ENCODE measurements at regions not wholly inside any gene's neighbourhood (a gene's known extent, or its start where the extent isn't known, plus 50 kb on each side); places are given as distances from the start of the nearest gene placed in this dataset.

DNA sequence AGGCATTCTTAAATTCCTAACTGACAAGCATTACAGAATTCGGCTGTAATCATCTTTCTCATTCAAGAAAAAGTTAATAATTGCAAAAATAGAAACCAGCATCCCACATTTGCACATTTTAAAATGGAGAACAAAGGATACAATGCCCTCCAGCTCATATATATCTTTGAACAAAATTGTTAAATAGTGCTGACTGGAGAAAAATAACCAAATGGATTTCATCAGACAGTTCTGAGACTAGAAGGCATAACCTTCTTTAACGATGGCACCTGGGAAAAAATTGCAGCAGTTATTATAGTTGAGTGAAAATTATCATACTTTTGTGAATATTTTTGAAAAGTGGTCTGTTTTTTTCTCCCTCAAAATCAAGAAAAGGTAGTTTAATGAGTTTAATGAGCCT is 138.9 kb upstream of the CDH19 start:
- TF ChIP-seq, protein P1, sequence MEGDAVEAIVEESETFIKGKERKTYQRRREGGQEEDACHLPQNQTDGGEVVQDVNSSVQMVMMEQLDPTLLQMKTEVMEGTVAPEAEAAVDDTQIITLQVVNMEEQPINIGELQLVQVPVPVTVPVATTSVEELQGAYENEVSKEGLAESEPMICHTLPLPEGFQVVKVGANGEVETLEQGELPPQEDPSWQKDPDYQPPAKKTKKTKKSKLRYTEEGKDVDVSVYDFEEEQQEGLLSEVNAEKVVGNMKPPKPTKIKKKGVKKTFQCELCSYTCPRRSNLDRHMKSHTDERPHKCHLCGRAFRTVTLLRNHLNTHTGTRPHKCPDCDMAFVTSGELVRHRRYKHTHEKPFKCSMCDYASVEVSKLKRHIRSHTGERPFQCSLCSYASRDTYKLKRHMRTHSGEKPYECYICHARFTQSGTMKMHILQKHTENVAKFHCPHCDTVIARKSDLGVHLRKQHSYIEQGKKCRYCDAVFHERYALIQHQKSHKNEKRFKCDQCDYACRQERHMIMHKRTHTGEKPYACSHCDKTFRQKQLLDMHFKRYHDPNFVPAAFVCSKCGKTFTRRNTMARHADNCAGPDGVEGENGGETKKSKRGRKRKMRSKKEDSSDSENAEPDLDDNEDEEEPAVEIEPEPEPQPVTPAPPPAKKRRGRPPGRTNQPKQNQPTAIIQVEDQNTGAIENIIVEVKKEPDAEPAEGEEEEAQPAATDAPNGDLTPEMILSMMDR (IDR thresholded peaks at IDR 0.05; ENCODE audit: low read depth, low read length, missing control alignments) = no peak
- no peak for DNase-seq (ENCODE audit: extremely low read depth, low read depth)
- no peak overlapping the region for H3K4me3 ChIP-seq (replicated peaks; ENCODE audit: low read depth, low read length)

DNA sequence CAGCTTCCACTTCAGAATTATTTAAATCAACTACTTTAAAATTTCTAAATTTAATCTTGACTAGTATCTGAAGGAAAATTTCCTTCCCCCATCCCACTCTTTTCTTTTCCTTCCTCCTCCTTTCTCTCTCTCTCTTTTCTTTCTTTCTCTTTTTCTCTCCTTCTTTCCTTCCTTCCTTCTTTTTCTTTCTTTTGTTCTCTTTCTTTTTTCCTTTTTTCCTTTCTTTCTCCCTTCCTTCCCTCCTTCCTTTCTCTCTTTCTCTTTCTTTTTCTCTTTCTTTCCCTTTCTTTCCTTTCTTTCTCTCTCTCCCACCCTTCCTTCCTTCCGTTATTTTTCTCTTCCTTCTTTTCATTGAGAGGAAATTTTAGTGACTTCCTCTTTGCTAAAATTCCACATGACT is 132.0 kb upstream of the CDH19 start:
- no peak overlapping the region for H3K4me3 ChIP-seq (replicated peaks; ENCODE audit: low read depth, low read length)
- DNase-seq (ENCODE audit: extremely low read depth, low read depth) = no peak
- TF ChIP-seq, protein P1 (IDR thresholded peaks at IDR 0.05; ENCODE audit: low read depth, low read length, missing control alignments) = no peak

DNA sequence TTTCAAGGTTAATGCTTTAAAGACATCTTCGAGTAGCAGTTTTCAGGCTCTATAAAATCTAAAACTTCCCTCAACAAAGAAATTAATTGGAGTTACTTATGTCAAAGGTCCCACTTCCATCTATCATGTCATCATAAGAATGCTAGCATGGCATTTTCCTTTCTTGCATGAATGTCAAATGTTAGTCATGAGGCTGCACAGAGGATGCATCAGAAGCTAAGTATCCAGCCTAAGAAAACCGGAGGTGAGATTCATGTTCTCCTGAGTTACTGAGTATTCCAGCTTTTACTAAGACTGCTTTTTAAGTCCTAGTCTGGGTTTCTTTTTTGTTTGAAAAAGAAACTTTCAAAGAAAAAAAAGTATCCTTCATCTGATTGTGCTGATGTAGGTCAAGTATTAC is 130.6 kb upstream of the CDH19 start:
- TF ChIP-seq, protein P1 (IDR thresholded peaks at IDR 0.05; ENCODE audit: low read depth, low read length, missing control alignments) = no peak
- DNase-seq (ENCODE audit: extremely low read depth, low read depth) = no peak

DNA sequence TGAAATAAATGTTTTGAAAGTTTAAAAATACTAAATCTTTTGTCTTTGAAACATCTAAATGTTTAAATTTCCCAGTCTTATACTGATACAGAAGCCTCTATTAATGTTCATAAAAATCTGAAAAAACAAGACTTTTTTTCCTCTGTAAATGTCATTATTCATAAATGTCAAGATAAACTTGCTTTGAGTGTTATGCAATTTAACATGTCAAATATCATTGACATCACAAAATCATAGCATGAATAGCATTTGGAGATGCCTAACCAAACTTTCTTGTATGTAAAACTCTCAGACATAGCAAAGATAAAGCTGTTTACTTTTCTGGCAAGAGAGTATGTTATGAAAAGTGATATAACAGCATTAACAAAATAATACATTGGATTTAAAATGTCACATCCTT is 128.0 kb upstream of the CDH19 start:
- TF ChIP-seq, protein P1 (IDR thresholded peaks at IDR 0.05; ENCODE audit: low read depth, low read length, missing control alignments) = no peak
- no peak overlapping the region for H3K4me3 ChIP-seq (replicated peaks; ENCODE audit: low read depth, low read length)
- DNase-seq (ENCODE audit: extremely low read depth, low read depth) = no peak

More for the DNA sequence above, 130.6 kb upstream of the CDH19 start:
- H3K4me3 ChIP-seq (replicated peaks; ENCODE audit: low read depth, low read length) = no peak overlapping the region

DNA sequence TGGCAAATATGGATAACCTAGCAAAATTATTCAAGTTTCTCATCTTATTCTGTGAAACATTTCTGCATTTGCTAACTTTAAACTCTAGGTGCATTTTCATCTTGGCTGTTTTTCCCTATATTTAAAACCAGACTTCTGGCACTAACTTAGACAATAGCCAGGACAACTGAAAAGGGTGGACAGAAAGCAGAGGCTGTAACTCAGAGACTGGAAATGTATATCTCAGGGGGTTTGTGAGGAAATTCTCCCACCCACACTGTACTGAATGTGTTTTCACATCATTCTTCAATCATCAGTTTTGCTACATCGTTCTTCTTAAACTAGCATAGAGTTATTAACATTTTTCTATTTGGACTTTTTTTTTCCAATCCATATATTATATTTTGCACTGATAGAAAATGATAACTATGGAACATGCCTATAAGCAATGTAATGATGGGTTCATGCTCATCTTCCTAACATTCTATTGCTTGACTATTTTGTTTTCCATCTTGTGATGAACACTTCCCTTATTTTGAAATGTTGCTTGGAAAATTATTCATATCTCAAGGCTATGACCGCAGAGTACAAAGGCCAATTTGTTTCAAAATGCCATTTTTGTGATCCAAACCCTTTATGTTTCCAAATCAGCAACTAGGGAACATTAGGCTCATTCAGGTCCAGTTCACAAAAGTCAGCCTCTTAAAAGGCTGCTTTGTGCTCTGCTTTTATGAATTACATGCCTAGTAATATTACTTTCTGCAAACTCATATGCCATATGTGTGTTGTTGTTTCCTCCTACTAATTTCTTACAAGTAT is 125.8 kb upstream of the CDH19 start:
- TF ChIP-seq, protein P1 (IDR thresholded peaks at IDR 0.05; ENCODE audit: low read depth, low read length, missing control alignments) = no peak
- DNase-seq (ENCODE audit: extremely low read depth, low read depth) = no peak
- no peak overlapping the region for H3K4me3 ChIP-seq (replicated peaks; ENCODE audit: low read depth, low read length)

DNA sequence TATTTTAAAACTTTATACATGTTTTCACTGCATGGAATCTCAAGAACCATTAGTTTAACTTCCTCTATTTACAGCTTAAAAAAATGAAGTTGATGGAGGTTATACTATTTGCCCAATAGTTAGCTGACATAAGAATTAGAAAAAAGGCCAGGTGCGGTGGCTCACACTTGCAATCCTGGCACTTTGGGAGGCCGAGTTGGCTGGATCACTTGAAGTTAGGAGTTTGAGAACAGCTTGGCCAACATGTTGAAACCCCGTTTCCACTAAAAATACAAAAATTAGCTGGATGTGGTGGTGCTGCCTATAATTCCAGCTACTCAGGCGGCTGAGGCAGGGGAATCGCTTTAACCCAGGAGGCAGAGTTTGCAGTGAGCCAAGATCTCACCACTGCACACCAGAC is 125.1 kb upstream of the CDH19 start:
- TF ChIP-seq, protein P1 (IDR thresholded peaks at IDR 0.05; ENCODE audit: low read depth, low read length, missing control alignments) = no peak
- H3K4me3 ChIP-seq (replicated peaks; ENCODE audit: low read depth, low read length) = no peak overlapping the region
- no peak for DNase-seq (ENCODE audit: extremely low read depth, low read depth)

DNA sequence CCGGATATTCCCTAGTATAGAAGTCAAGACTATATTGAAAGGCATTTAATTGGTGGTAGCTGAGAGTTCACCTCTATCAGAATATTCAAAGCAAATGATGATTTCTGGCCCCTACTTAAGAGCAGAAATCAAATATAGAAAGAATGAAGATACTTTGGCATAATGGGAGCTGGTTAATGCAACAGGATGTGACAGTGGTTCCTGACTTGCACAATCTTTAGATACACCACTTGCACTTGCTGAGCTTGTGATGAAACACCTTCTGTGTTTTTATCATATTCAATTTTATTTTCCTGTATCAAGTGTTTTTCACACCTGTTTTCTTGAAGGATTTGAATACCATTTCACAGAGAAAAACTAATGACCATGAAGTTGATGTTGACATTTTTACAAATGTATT is 124.1 kb upstream of the CDH19 start:
- no peak overlapping the region for H3K4me3 ChIP-seq (replicated peaks; ENCODE audit: low read depth, low read length)
- DNase-seq (ENCODE audit: extremely low read depth, low read depth) = no peak
- TF ChIP-seq, protein P1 (IDR thresholded peaks at IDR 0.05; ENCODE audit: low read depth, low read length, missing control alignments) = no peak

All from HFF-Myc (cell line).